B cell (primary cell): ENCODE measurements at regions not wholly inside any gene's neighbourhood (a gene's known extent, or its start where the extent isn't known, plus 50 kb on each side); places are given as distances from the start of the nearest gene placed in this dataset.

Source experiments
- ATAC-seq: fragments of 200-7000 bp; cut with Tn5 transposase; one replicate; pipeline ENCODE4 v1.10.0; 2021; ENCODE audit warnings: low read depth, mild to moderate bottlenecking, moderate number of reproducible peaks, moderate library complexity
- CTCF ChIA-PET: fragments of 350-600 bp; sonication (Branson Sonifier 250); formaldehyde crosslinking; loops from one replicate; lab custom pipeline; 2021; ENCODE audit warnings: antibody characterized with exemption, inconsistent platforms; lab: Charles Lee
- POLR2A ChIA-PET: fragments of 350-600 bp; sonication (Branson Sonifier 250); formaldehyde crosslinking; loops from one replicate; lab custom pipeline; 2021; ENCODE audit warnings: antibody characterized with exemption; lab: Charles Lee
- DNase-seq: peaks from one replicate; pipeline ENCODE4 v3.0.0; 2013
- H2AFZ ChIP-seq: 2 replicates; pipeline ENCODE4 v1.6.1; 2012; ENCODE audit warnings: mild to moderate bottlenecking, low read depth, low read length; ENCODE audit not compliant: insufficient read depth, poor library complexity, severe bottlenecking
- H3K27ac ChIP-seq, 2 donors: 1 replicate in 1 of 2; 2 replicates in 1 of 2; pipeline ENCODE4 v1.5.1; 2012 to 2013; ENCODE audit warnings: low read length in 2 of 2, mild to moderate bottlenecking in 2 of 2, moderate library complexity in 1 of 2
- H3K27me3 ChIP-seq, 4 experiments: fragments of 200-600 bp in 1 of 4; sonication (generic) in 1 of 4; replicated peaks in 1 of 4; 1 replicate in 2 of 4; 2 replicates in 2 of 4; pipeline versions ENCODE4 v1.6.1 to v1.7.0; 2013 to 2016; ENCODE audit warnings: low read length in 3 of 4, mild to moderate bottlenecking in 2 of 4, mixed read lengths in 1 of 4, moderate library complexity in 1 of 4; ENCODE audit not compliant: insufficient read depth in 4 of 4, control insufficient read depth in 3 of 4; ENCODE audit errors: control extremely low read depth in 1 of 4
- H3K36me3 ChIP-seq, 2 experiments: replicated peaks in 1 of 2; 1 replicate in 1 of 2; 2 replicates in 1 of 2; pipeline versions ENCODE4 v1.6.1 to v1.7.1; 2013; ENCODE audit warnings: low read length in 1 of 2; ENCODE audit not compliant: insufficient read depth in 2 of 2, control insufficient read depth in 1 of 2; ENCODE audit errors: control extremely low read depth in 1 of 2, extremely low read depth in 1 of 2
- H3K4me1 ChIP-seq, 2 donors: fragments of 200-600 bp in 1 of 2; sonication (generic) in 1 of 2; 1 replicate in 1 of 2; 2 replicates in 1 of 2; pipeline versions ENCODE4 v1.5.1 to v1.6.1; 2013 to 2017; ENCODE audit warnings: low read length in 2 of 2; ENCODE audit not compliant: control insufficient read depth in 2 of 2, insufficient read depth in 2 of 2
- H3K4me2 ChIP-seq: replicated peaks from 2 replicates; pipeline ENCODE3; 2012; ENCODE audit warnings: mild to moderate bottlenecking, low read depth, low read length; ENCODE audit not compliant: poor library complexity, severe bottlenecking
- H3K4me3 ChIP-seq, 5 experiments: fragments of 200-600 bp in 1 of 5; sonication (generic) in 1 of 5; 1 replicate in 3 of 5; 2 replicates in 2 of 5; pipeline versions ENCODE4 v1.5.1 to v1.7.0; 2011 to 2016; ENCODE audit warnings: low read length in 4 of 5, mild to moderate bottlenecking in 4 of 5, low read depth in 2 of 5, control low read depth in 1 of 5, moderate library complexity in 1 of 5; ENCODE audit not compliant: insufficient read depth in 1 of 5; ENCODE audit errors: control extremely low read depth in 1 of 5, extremely low read depth in 1 of 5
- H3K79me2 ChIP-seq: fragments of 200-600 bp; sonication (generic); one replicate; pipeline ENCODE4 v1.6.0; 2016; ENCODE audit warnings: low read length; ENCODE audit not compliant: control insufficient read depth, insufficient read depth
- H3K9ac ChIP-seq: fragments of 200-600 bp; sonication (generic); 2 replicates; pipeline ENCODE4 v1.6.1; 2017; ENCODE audit warnings: mild to moderate bottlenecking, low read length, moderate library complexity
- H3K9me3 ChIP-seq, 3 donors: one replicate each; pipeline versions ENCODE4 v1.6.1 to v1.7.1; 2013; ENCODE audit warnings: low read length in 2 of 3; ENCODE audit not compliant: control insufficient read depth in 2 of 3, insufficient read depth in 1 of 3; ENCODE audit errors: control extremely low read depth in 1 of 3
- H4K20me1 ChIP-seq: 2 replicates; pipeline ENCODE4 v1.6.0; 2012; ENCODE audit warnings: mild to moderate bottlenecking, low read length; ENCODE audit not compliant: insufficient read depth, control insufficient read depth, poor library complexity, severe bottlenecking
- H3K27ac Mint-ChIP-seq: one replicate; pipeline ENCODE4 v1.8.0; 2021; ENCODE audit warnings: mixed read lengths
- H3K27me3 Mint-ChIP-seq: one replicate; pipeline ENCODE4 v1.8.0; 2021; ENCODE audit warnings: mixed read lengths
- H3K4me1 Mint-ChIP-seq: one replicate; pipeline ENCODE4 v1.8.0; 2021; ENCODE audit warnings: mixed read lengths
- H3K4me3 Mint-ChIP-seq: one replicate; pipeline ENCODE4 v1.8.0; 2021; ENCODE audit warnings: mixed read lengths
- H3K9me3 Mint-ChIP-seq: one replicate; pipeline ENCODE4 v1.8.0; 2022; ENCODE audit warnings: mixed read lengths; ENCODE audit not compliant: insufficient read depth
- EZH2 ChIP-seq: IDR thresholded peaks from 2 replicates; pipeline ENCODE4 v1.6.1; 2012; ENCODE audit warnings: borderline replicate concordance, low read depth, mild to moderate bottlenecking, moderate library complexity, low read length; ENCODE audit not compliant: insufficient read depth, poor library complexity, severe bottlenecking
- WGBS: methylation state at CpG from one replicate; pipeline ENCODE4 v1.1.5; 2013; ENCODE audit warnings: missing lambda C conversion rate; ENCODE audit not compliant: insufficient coverage; 5-methylcytosine and 5-hydroxymethylcytosine counted together
- intact Hi-C: fragments of 100-400 bp; cut with micrococcal nuclease; formaldehyde crosslinking; loops from one replicate; pipeline ENCODE4 v1.10.0; 2022
- TF ChIP-seq, protein P1 (sequence below): fragments of 200-600 bp; IDR thresholded peaks from one replicate; pipeline ENCODE4 v1.8.0; 2022; ENCODE audit warnings: antibody characterized with exemption, mild to moderate bottlenecking

DNA sequence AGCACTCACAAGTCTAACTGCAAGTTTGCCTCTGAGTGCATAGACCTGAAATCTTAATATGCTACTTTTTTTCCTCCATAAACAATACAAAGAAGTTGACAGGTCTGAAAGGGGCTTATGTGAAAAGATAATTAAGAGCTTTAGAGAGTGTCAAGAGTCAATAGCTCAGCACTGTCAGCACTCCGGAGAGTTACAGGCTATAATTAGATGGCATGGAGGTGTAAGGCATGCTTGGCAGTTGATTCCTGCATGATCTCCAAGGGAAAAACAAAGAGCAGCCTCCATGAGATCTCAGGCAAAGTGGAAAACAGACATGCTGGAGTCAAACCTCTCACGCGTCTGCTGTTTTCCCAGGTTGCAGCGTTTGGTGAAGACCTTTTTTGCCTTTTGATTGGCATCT, 468.7 kb downstream of the TLE4 start:
- intact Hi-C loops: no loop called here
- DNase-seq (no peak), ATAC-seq (no peak)
- Mint-ChIP-seq H3K4me1 (no peaks in the 10 kb centered on the region), H3K4me3 (no peak overlapping the region), H3K27ac (no peak overlapping the region), H3K27me3 (no peaks in the 10 kb centered on the region), H3K9me3 (no peaks in the 10 kb centered on the region)
- Histone ChIP-seq H3K4me1 (no peaks in the 10 kb centered on the region), H3K36me3 (no peaks in the 10 kb centered on the region), H3K27me3 (no peaks in the 10 kb centered on the region), H4K20me1 (no peaks in the 10 kb centered on the region), H2AFZ (no peak overlapping the region), H3K4me2 (no peak overlapping the region), H3K9me3 (no peaks in the 10 kb centered on the region), H3K4me3 (no peak overlapping the region), H3K79me2 (no peaks in the 10 kb centered on the region), H3K9ac (no peak overlapping the region), H3K27ac (no peak overlapping the region)
- ChIA-PET POLR2A (no interaction called here), CTCF (no interaction called here)
- 93% methylated on average over 4 of the region's 4 CpGs for WGBS
- no peak for TF ChIP-seq EZH2
- TF ChIP-seq, protein P1, sequence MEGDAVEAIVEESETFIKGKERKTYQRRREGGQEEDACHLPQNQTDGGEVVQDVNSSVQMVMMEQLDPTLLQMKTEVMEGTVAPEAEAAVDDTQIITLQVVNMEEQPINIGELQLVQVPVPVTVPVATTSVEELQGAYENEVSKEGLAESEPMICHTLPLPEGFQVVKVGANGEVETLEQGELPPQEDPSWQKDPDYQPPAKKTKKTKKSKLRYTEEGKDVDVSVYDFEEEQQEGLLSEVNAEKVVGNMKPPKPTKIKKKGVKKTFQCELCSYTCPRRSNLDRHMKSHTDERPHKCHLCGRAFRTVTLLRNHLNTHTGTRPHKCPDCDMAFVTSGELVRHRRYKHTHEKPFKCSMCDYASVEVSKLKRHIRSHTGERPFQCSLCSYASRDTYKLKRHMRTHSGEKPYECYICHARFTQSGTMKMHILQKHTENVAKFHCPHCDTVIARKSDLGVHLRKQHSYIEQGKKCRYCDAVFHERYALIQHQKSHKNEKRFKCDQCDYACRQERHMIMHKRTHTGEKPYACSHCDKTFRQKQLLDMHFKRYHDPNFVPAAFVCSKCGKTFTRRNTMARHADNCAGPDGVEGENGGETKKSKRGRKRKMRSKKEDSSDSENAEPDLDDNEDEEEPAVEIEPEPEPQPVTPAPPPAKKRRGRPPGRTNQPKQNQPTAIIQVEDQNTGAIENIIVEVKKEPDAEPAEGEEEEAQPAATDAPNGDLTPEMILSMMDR: no peak

- H3K36me3 ChIP-seq: no peaks in the 10 kb centered on the region
- peaks cover 3% of the 10 kb centered on the region for H3K9me3 Mint-ChIP-seq
- H3K4me1 Mint-ChIP-seq: peaks cover 8% of the 10 kb centered on the region
- intact Hi-C loops: no loop called here
- TF ChIP-seq EZH2: no peak
- TF ChIP-seq, protein P1: no peak
- POLR2A ChIA-PET: no interaction called here
- no peaks in the 10 kb centered on the region for H3K79me2 ChIP-seq
- no peaks in the 10 kb centered on the region for H3K27me3 Mint-ChIP-seq
- no peak overlapping the region for H3K27ac ChIP-seq
- H3K4me3 ChIP-seq: no peak overlapping the region
- no peak for ATAC-seq
- no peak overlapping the region for H3K4me3 Mint-ChIP-seq
- no CpG with 5 or more reads among the region's 2 CpGs for WGBS
- H3K27me3 ChIP-seq: no peaks in the 10 kb centered on the region
- peaks cover 0 to 7% of the 10 kb centered on the region in 2 donors for H3K4me1 ChIP-seq
- no peak overlapping the region for H3K27ac Mint-ChIP-seq
- no peaks in the 10 kb centered on the region for H4K20me1 ChIP-seq
- H3K4me2 ChIP-seq: no peak overlapping the region
- DNase-seq: no peak
- peaks cover 0 to 8% (median 2%) of the 10 kb centered on the region in 3 donors for H3K9me3 ChIP-seq
- no peak overlapping the region for H3K9ac ChIP-seq
- CTCF ChIA-PET: interaction anchor here (1.4 kb wide), 1 partner anchor 18 kb away, joined by 3 read pairs; no protein-coding TSS in a partner anchor
- no peak overlapping the region for H2AFZ ChIP-seq
Measured at GRCh38 chr9:80030801-80031200, 459.0 kb downstream of the TLE4 start.
